ENCODE measurements at regions not wholly inside any gene's neighbourhood (a gene's known extent, or its start where the extent isn't known, plus 50 kb on each side); places are given as distances from the start of the nearest gene placed in this dataset.

DNA sequence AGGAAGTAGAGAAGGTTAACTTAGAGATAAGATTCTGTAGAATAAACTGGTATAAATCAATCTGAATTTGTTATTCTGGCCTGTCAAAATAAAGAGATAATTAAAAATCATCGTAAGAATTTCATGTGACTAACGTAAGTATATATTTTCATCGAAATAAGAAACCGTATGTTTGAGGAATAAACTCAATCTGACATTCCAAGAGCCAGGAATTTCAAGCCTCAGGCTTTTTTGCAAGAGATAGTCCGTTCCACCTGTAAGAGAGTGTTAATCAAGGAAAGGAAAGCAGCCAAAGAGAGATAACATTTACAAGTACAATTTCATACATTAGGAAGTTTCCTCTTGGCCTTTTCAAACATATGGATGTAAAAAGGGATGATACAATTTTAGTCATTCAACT is 701.5 kb downstream of the CBLN2 start:
- DNase-seq (no peak), ATAC-seq (no peak)
- intact Hi-C loops (cut with DNase I, micrococcal nuclease), result no loop called here

DNA sequence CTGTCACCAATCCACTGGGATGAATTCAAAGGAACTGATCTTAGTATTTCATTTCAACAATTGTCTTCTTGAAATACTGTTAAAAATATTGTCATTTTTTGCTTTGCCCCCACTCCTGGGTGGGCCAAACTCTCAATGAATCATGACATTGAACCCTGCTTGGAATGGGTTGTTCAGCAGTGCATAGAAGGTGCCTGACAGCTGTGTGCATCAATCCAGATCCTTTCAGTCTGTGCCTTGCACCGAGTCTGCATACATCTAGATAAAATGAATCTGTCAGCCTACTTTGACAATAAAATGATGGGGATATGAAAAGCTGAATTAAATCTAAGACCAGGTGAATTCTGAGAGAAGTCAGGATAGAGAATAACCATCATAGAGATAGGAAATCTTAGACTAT is 706.6 kb downstream of the CBLN2 start:
- DNase-seq (no peak), ATAC-seq (no peak)
- intact Hi-C loops (cut with DNase I, micrococcal nuclease), result no loop called here

DNA sequence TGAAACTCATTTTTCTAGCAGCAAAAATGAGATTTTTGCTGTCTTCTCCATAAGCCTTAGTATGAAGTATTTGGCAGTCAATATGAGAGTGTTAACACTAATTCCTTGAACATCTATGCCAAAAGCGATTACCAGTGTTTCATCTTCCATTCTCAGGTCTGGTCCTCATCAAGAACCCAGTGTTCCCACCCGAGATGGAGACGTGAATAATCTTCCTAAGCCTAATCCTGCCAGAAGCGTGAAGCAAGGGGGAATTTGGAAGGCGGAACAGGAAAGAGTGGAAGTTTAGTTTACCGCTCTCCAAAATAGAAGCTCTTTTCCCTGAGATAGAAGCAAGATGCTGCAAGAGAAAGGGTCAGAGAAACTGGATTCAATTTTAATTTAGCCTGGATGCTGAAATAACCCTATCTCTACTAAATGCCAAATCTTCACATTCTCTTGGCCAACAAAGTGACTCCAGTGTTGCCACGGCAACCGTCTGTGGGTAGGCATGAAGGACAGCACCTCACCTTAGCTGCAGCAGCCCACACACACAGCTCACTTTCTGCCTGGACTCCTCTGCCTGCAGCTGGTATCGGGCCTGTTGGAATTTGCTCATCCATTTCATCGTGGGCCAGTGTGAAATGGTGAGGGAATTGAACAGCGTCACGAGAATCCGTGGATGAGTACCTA is 711.1 kb downstream of the CBLN2 start:
- ATAC-seq, result no peak
- DNase-seq, result no peak
- intact Hi-C loops (cut with DNase I, micrococcal nuclease), result no loop called here

DNA sequence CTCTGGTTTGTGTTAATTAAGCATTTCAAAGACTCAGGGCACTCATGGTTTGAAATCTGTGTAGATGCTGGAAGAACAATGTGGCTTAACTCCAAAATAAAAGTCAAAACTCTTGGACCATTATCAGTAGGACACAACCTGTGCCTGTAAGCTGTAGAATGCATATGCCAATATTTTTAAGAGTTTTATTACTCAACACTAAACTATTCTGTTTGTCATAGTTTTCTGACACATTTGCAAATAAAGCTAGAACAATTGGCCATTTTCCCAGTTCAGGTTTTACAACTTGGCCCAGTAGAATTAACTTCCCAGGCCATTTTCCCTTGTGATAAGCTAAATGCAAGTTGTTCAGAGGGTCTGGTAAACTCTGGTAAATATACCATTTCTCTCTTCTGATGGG is 713.1 kb downstream of the CBLN2 start:
- no peak for DNase-seq
- ATAC-seq, result no peak
- intact Hi-C loops (cut with DNase I, micrococcal nuclease), result no loop called here

DNA sequence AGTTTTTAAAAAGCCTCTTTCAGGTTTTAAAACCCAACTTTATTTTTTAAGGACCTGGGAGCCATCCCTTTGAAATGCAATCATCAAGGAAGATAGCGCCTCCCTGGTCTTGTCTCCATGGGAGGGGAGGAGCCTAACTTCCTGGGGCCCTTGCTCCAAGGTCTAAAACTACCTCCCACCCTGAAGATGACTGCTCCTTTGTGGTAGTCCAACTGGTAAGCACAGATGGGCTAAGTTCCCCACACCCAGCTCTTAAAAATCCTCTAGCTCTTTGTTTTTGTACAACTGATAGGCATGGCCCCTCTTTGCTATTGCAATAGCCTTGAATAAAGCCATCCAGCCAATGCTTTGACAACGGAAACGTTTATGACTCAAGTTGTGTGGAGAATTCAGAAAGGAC is 716.8 kb downstream of the CBLN2 start:
- intact Hi-C loops (cut with DNase I, micrococcal nuclease), result no loop called here
- ATAC-seq (no peak), DNase-seq (no peak)

DNA sequence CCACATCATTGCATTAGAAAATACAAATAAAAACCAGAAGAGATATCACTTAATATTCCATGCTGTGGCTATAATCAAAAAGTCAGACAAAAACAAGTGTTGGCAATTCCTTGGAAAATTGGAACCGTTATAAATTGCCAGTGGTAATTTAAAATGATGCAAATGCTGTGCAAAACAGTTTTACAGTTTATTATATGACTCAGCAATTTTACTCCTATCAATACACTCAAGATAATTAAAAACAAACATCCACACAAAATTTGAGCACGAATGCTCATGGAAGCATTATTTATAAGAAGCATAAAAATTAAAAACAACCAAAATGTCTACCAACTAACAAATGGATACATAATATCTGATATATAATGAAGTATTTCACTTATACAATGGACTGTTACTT is 728.8 kb downstream of the CBLN2 start:
- DNase-seq (no peak), ATAC-seq (no peak)
- intact Hi-C loops (cut with DNase I, micrococcal nuclease), result no loop called here

DNA sequence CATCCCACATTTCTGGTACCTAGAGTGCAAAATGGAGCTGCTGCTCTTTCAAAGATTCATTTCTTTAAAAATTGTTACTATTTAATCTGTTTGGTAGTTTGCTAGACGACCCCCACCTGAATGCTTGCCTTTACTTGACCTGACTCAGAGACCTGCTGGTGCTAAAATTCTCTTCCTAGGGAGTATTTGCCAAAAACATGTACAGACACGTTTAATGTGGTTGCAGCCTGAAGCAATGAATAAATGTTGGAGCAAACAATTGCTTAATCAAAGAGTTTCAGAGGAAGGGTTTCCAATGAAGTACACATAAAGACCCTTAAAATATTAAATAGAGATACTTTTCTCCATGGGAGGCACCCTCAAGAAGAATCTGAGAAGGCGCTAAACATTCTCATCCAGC is 734.4 kb downstream of the CBLN2 start:
- intact Hi-C loops (cut with DNase I, micrococcal nuclease), result no loop called here

DNA sequence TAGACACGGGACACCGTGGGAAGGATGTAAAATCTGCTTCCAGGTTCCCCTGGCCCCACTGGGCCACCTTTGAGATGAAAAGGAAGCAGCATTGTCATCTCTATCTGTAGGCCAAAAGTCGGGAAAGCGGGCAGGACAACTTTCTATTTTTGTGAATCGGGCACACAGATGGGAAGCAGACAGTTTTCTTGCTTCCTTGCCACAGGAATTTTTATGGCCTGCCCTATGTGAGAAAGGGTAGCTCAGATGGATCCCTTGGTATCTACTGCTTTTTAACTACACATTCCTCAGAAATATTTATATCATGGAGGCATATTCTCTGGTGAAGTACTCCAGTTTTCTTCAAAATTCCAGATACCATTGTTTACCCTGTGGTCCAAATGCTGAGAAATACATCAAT is 735.5 kb downstream of the CBLN2 start:
- intact Hi-C loops (cut with DNase I, micrococcal nuclease), result no loop called here
- ATAC-seq, result no peak
- DNase-seq, result no peak

More for the DNA sequence above, 734.4 kb downstream of the CBLN2 start:
- DNase-seq (no peak), ATAC-seq (no peak)

DNA sequence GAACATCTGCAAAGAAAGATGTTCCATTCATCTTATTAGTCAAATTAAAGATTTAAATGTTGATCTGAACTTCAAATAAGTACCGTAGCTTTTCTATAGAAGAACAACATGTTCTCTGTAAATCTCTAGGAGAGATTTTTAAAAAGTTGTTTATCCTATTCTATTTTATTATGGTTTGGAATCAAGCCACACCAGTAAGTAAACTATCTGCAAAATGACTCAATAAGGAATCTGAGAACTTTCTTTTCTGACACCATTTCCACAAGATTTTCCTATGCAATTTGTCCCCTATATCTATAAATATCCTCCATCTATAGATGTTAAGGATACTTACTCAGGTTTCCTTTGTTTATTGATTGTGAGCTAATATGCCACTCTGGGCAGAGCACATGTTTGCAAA is 736.6 kb downstream of the CBLN2 start:
- DNase-seq (no peak), ATAC-seq (no peak)
- intact Hi-C loops (cut with DNase I, micrococcal nuclease), result no loop called here

DNA sequence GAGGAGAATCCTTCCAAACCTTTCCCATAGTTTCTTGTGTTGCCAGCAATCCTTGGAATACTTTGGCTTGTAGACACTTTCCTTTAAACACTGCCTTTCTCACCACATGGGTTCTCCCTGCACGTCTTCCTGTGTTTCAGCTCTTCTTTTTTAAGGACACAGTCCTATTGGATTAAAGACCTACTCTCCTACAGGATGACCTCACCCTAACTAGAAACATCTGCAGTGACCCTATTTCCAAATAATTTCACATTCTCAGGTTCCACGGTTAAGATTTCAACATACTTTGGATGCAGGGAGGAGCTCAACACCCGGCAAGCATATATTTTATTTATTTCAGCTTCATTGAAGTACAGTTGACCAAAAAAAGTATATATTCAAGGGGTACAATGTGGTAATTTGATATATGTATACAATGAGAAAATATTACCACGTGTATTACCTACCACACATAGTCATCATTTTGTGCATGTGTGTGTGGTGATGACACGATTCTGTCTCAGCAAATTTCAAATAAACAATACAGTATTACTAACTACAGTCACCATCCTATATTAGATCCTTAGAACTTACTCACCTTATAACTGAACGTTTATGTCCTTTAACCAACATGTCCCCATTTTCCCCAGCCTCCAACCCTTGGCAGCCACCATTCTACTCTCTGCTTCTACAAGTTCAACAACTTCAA is 745.0 kb downstream of the CBLN2 start:
- no peak for ATAC-seq
- intact Hi-C loops (cut with DNase I, micrococcal nuclease), result no loop called here
- no peak for DNase-seq

DNA sequence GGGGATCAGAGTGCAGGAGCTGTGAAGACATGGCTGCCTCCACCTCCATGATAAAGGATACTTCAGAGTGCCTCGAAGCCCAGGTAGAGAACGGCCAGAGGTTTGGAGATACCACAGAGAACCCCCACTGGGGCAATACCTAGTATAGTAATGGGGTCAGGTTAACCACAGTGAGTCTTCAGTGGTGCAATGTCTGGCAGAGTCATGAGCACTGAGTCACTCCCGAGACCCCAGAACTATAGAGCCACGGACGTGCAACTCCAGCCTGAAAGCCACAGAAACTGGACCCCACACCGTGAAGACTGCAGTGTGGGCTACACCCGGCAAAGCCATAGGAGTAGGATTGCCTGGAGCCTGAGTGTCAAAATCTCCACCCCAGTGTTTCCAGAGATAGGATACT is 746.6 kb downstream of the CBLN2 start:
- ATAC-seq, result no peak
- intact Hi-C loops (cut with DNase I, micrococcal nuclease), result no loop called here
- DNase-seq, result no peak

DNA sequence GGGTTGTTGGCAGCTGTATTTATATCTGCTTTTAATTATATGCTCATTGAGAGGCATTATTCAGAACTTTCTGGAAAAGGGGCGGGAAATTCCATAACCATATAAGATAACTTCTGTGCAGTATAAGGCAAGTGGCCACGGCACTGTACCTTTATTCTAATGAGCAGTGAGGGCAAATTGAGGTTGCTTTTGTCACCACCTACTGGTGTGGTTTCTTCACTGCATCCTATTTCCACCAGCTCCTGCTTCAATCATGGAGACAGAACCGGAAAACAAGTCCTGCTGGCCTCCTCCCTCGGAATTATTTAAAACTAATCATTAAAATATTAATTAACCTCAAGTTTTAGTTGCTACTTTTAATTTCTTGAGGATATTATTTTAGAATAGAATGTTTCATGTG is 759.4 kb downstream of the CBLN2 start:
- intact Hi-C loops (cut with DNase I, micrococcal nuclease), result no loop called here
- DNase-seq, result no peak
- no peak for ATAC-seq

DNA sequence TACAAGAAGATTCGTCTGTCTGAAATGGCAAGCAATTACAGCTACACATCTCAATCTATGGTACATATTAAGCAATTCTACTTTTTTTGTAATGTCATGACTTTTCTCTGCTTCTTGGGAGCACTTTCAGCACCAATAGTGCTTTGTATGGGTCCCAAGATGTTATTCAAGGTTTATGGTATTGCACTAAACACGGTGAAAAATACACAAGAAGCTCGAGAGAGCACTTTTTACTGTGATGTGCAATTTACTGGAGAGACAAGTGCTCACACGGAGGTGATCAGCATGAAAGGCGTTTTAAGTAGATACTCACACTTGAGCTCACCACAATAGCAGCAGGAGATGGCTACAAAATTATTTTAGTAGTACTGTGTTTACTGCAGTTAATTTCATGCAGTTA is 783.6 kb downstream of the CBLN2 start:
- DNase-seq (no peak), ATAC-seq (no peak)
- intact Hi-C loops (cut with DNase I, micrococcal nuclease), result no loop called here

DNA sequence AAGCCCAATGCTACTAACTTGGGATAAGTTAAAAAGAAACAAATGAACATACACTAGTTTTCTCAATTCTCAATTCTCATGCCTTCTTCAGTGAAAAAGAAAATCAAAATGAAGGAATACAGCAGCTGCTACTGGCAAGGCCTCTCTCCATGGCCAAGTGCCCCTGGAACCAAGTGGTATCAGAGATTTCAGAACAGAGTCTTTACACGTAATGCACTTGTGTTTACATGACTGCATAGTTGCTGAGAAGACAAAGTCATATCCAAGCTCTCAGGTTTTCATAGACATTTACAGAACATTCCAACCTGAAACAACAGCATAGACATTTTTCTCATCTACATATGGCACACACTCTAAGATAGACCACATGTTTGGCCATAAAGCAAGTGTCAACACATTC is 789.9 kb downstream of the CBLN2 start:
- ATAC-seq (no peak), DNase-seq (no peak)
- intact Hi-C loops (cut with DNase I, micrococcal nuclease), result no loop called here

DNA sequence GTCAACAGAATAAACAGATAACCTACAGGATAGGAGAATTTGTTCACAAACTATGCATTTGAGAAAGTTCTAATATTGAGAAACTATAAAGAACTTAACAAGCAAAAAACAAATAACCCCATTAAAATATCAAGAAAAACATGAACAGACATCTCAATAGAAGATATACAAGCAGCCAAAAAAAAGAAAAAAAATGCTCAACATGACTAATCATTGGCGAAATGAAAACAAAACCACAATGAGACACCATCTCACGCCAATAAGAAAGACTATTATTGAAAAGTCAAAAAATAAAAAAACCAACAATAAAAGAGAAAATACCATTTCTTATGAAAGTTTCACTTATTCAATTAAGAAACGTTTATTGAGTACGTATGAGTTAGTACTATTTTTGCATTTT is 800.5 kb downstream of the CBLN2 start:
- DNase-seq (no peak), ATAC-seq (no peak)
- intact Hi-C loops (cut with DNase I, micrococcal nuclease), result no loop called here

DNA sequence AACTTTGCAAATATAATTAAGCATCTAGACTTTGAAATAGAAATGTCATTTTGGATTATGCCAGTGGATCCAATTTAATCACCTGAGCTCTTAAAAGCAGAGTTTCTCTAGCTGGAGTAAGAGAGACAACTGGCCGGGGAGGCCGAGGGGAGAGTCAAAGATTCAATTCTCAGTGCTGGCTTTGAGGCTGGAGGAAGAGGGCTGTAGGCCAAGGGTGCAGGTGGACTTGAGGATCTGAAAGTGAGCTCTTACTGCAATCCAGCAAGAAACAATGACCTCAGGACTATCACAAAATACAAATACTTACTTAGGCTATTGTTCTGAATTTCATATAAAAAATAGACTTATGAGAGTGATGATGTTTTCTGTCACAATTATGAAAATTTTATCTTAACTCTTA is 814.5 kb downstream of the CBLN2 start:
- DNase-seq (no peak), ATAC-seq (no peak)
- intact Hi-C loops (cut with DNase I, micrococcal nuclease), result no loop called here

DNA sequence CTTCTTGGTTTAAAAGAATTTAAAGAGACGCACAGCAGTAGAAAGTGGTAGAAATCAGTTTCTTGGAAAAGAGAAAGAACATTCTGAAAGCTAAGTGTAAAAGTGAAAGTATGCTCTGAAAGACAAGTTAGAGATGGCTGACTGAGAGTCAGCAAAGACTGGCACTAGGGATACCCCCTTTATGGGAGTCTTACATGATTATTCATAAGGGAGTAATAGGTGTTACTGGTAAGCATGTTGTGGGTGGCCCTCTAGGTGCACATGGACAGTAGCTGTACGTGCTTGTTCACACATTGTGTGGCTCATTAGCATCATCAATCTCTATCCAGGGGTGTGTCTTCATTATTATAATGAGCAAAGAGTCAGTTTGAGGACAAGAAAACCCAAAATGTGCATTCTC is 816.2 kb downstream of the CBLN2 start:
- intact Hi-C loops (cut with DNase I, micrococcal nuclease), result no loop called here
- ATAC-seq (no peak), DNase-seq (no peak)

DNA sequence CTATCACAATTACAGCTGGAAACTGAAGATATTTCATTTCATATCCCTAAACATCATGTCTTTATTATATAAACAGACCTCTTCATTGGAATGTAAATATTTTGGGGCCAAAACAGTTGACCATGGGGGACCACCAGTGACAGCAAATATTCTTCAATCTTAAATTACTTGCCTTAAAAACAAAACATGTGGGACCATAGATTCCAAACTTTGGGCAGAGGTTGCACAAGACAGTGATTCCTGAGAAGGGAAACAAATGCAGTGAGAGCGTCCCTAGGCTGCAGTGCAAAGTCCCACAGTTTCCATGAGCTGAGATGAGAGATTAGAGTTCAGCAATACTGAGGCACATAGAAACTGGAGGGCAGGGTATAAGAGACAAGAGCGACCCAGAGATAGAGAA is 818.9 kb downstream of the CBLN2 start:
- intact Hi-C loops (cut with DNase I, micrococcal nuclease), result no loop called here
- DNase-seq, result no peak
- no peak for ATAC-seq

DNA sequence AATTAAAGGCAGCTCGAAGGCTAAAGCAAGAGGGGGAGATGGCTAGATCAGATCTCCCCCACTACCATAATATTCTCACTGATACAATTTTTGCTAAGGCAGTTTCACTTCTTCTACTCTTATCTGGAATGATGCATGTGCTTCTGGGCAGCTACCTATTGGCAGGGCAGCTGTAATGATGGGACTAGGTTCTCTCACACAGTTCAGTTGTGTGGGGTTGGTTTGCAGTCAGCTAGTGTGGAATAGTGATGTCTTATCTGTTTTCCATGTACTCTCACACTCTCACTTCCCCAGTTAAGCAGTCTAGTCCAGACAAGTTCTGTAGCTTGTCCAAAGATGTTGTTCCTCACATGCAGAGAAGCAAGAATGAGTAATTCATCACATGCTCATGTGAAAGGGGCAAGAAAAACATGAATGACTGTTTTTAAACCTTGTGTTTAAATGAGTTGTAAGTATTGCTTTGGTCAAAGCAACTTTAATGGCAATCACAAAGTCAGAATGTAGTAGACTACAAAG is 836.1 kb downstream of the CBLN2 start:
- ATAC-seq (no peak), DNase-seq (no peak)
- intact Hi-C loops (cut with DNase I, micrococcal nuclease), result no loop called here

DNA sequence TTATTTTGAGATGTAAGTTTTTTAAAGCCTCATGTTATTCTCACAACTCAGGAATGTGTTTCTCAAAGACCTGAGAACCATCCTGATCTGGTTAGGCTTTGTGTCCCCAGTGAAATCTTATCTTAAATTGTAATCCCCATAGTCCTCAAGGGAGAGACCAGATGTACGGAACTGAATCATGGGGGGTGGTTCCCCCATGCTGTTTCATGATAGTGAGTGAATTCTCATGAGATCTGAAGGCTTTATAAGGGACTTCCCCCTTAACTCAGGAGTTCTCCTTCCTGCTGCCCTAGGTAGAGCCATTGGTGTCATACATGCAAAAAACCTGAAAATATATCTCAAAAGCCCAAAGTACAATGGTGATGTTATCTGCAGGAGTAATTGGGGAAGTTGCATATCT is 836.7 kb downstream of the CBLN2 start:
- intact Hi-C loops (cut with DNase I, micrococcal nuclease), result no loop called here

More for the DNA sequence above, 836.7 kb downstream of the CBLN2 start:
- ATAC-seq (no peak), DNase-seq (no peak)
